Uterus (tissue), 3 donors: ENCODE measurements at regions not wholly inside any gene's neighbourhood (a gene's known extent, or its start where the extent isn't known, plus 50 kb on each side); places are given as distances from the start of the nearest gene placed in this dataset.

Experiments
- DNase-seq, 2 donors: peaks; one replicate each; pipeline ENCODE4 v3.0.0-alpha.2; 2019 to 2020
- H3K27ac ChIP-seq, 2 donors: fragments of 200-600 bp; sonication (generic); 1 replicate in 1 of 2; 2 replicates in 1 of 2; pipeline ENCODE4 v1.5.1; 2016 to 2018
- H3K27me3 ChIP-seq, 2 donors: fragments of 200-600 bp; sonication (generic); one replicate each; pipeline ENCODE4 v1.5.1; 2018 to 2019; ENCODE audit warnings: control low read depth in 1 of 2
- H3K36me3 ChIP-seq, 2 donors: fragments of 200-600 bp; sonication (generic); one replicate each; pipeline ENCODE4 v1.5.1; 2019; ENCODE audit warnings: control low read depth in 1 of 2
- H3K4me1 ChIP-seq, 2 donors: fragments of 200-600 bp; sonication (generic); one replicate each; pipeline ENCODE4 v1.5.1; 2018 to 2019; ENCODE audit warnings: control low read depth in 1 of 2
- H3K4me3 ChIP-seq, 2 donors: fragments of 200-600 bp; sonication (generic); 1 replicate in 1 of 2; 2 replicates in 1 of 2; pipeline ENCODE4 v1.5.1; 2018 to 2019; ENCODE audit warnings: mild to moderate bottlenecking in 1 of 2
- H3K9me3 ChIP-seq, 2 donors: fragments of 200-600 bp; sonication (generic); one replicate each; pipeline ENCODE4 v1.5.1; 2019; ENCODE audit warnings: control low read depth in 1 of 2
- POLR2A ChIP-seq, 2 donors: fragments of 450-650 bp; IDR thresholded peaks; one replicate each; pipeline ENCODE4 v1.6.1; 2016; ENCODE audit warnings: antibody characterized with exemption in 2 of 2, mild to moderate bottlenecking in 1 of 2, moderate library complexity in 1 of 2
- intact Hi-C: fragments of 100-400 bp; cut with DNase I; formaldehyde crosslinking; loops from one replicate; pipeline ENCODE4 v1.15.1; 2023; ENCODE audit warnings: low total_unique reads
- TF ChIP-seq, protein P1 (sequence below), 4 experiments: fragments of 200-600 bp in 2 of 4; fragments of 450-650 bp in 2 of 4; sonication (generic) in 2 of 4; IDR thresholded peaks; one replicate each; pipeline ENCODE4 v1.5.1; 2016 to 2019; ENCODE audit warnings: antibody characterized with exemption in 4 of 4, mild to moderate bottlenecking in 2 of 4, moderate library complexity in 1 of 4
- donor health status: DM: yes; HTN: yes; CAD: no.

DNA sequence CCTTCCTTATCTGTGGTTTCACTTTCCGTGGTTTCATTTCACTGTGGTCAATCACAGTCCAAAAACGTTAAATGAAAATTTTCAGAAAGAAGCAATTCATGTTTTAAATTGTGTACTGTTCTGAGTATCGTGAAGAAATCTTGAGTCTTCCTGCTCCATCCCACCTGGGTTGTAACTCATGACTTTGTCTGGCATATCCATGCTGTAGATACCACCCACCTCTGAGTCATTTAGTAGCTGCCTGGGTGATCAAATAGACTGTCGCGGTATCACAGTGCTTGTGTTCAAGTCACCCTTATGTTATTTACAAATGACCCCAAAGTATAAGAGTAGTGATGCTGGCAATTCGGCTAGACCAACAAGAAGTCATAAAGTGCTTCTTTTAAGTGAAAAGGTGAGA, 521.2 kb downstream of the AACS start:
- DNase-seq = no peak
- Histone ChIP-seq H3K9me3 (no peaks in the 10 kb centered on the region), H3K36me3 (no peaks in the 10 kb centered on the region), H3K4me1 (no peaks in the 10 kb centered on the region), H3K27ac (no peak overlapping the region), H3K27me3 (no peaks in the 10 kb centered on the region), H3K4me3 (no peak overlapping the region)
- intact Hi-C loops = no loop called here
- no peak for TF ChIP-seq POLR2A (IDR thresholded peaks at IDR 0.05)
- TF ChIP-seq, protein P1, sequence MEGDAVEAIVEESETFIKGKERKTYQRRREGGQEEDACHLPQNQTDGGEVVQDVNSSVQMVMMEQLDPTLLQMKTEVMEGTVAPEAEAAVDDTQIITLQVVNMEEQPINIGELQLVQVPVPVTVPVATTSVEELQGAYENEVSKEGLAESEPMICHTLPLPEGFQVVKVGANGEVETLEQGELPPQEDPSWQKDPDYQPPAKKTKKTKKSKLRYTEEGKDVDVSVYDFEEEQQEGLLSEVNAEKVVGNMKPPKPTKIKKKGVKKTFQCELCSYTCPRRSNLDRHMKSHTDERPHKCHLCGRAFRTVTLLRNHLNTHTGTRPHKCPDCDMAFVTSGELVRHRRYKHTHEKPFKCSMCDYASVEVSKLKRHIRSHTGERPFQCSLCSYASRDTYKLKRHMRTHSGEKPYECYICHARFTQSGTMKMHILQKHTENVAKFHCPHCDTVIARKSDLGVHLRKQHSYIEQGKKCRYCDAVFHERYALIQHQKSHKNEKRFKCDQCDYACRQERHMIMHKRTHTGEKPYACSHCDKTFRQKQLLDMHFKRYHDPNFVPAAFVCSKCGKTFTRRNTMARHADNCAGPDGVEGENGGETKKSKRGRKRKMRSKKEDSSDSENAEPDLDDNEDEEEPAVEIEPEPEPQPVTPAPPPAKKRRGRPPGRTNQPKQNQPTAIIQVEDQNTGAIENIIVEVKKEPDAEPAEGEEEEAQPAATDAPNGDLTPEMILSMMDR (IDR thresholded peaks at IDR 0.05) = no peak

DNA sequence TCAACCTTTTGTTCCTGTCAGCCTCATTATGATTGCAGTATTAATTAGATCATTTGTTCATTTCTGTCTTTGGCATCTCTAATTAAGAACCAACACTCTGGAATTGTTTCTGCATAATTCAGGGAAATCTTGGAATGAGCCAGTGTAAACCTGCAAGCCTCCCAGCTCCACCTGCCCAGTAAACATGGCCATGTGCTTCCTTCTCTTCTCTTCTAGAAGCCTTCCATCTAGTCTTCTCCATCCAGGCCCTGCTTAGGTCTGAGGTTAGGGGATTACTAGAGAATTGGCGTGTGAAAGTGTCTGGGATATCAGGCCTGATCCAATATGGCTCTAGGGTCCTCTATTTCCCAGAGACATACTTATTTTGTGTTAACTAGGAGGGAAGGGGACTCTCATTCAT, 528.0 kb downstream of the AACS start:
- TF ChIP-seq, protein P1 (IDR thresholded peaks at IDR 0.05) = no peak
- no peak for TF ChIP-seq POLR2A (IDR thresholded peaks at IDR 0.05)
- no peak overlapping the region for H3K4me3 ChIP-seq
- H3K36me3 ChIP-seq = no peaks in the 10 kb centered on the region
- no peaks in the 10 kb centered on the region for H3K9me3 ChIP-seq
- no peaks in the 10 kb centered on the region for H3K27me3 ChIP-seq
- no peak for DNase-seq
- no peaks in the 10 kb centered on the region for H3K4me1 ChIP-seq
- intact Hi-C loops = no loop called here
- no peak overlapping the region for H3K27ac ChIP-seq

DNA sequence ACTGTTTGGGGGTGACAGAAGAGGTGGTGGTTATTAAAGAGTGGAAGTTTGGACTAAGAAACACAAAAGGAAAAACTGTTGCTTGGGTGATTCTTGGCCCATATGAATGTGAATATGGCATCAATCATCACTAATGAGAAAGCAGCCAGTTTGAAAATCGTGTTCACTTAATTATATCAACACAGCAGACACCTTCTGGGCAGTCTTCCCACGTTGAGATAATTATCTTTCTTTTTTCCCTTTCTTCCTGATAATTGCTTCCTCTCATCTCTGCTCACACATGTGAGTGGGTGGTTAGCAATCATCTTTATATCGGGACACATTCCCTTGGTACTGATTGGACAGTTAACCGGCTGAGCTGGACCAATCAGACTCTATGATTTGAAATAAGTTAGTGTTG, 539.7 kb downstream of the AACS start:
- no peak overlapping the region for H3K4me3 ChIP-seq
- no peaks in the 10 kb centered on the region for H3K9me3 ChIP-seq
- TF ChIP-seq, protein P1 (IDR thresholded peaks at IDR 0.05) = no peak
- no peak for TF ChIP-seq POLR2A (IDR thresholded peaks at IDR 0.05)
- DNase-seq = no peak
- H3K27ac ChIP-seq = no peak overlapping the region
- H3K27me3 ChIP-seq = no peaks in the 10 kb centered on the region
- intact Hi-C loops = no loop called here
- H3K36me3 ChIP-seq = no peaks in the 10 kb centered on the region
- no peaks in the 10 kb centered on the region for H3K4me1 ChIP-seq

DNA sequence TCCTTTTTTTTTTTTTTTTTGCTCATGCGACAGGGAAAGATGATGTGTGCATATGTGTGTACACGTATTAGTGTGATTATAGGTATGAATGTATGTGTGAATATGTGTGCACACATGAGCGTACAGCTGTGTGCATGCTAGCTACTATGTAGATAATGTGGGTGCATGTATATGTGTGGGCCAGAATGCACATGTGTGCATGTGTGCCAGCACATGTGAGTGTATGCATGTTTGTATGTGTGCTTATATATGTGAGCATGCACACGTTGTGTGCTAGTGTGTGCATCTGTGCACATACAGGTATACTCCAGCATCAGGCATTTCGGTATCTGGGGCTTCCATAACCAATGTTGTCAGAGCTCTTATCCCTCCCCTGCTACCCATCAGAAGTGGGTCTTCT, 541.1 kb downstream of the AACS start:
- TF ChIP-seq, protein P1 (IDR thresholded peaks at IDR 0.05) = no peak
- no peak for TF ChIP-seq POLR2A (IDR thresholded peaks at IDR 0.05)
- Histone ChIP-seq H3K4me3 (no peak overlapping the region), H3K27me3 (no peaks in the 10 kb centered on the region), H3K4me1 (no peaks in the 10 kb centered on the region), H3K9me3 (no peaks in the 10 kb centered on the region), H3K27ac (no peak overlapping the region), H3K36me3 (no peaks in the 10 kb centered on the region)
- intact Hi-C loops = no loop called here
- no peak for DNase-seq

DNA sequence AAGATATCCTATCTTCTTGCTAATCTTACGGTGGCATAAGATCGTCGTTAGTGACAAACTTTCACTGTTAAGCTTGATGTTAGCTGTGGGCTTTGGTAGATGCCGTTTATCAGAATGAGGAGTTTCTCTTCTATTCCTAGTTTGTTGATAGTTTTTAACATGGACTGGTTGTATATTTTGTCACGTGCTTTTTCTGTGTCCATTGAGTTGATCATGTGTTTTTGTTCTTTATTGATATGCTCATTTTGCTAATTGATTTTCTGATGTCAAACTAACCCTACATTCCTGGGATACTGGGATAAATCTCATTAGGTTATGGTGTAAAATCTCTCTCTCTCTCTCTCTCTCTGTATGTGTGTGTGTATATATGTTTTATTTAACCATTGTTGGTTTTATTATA, 545.1 kb downstream of the AACS start:
- no peak for DNase-seq
- H3K4me3 ChIP-seq = no peak overlapping the region
- TF ChIP-seq POLR2A (IDR thresholded peaks at IDR 0.05) = no peak
- H3K27me3 ChIP-seq = no peaks in the 10 kb centered on the region
- H3K4me1 ChIP-seq = no peaks in the 10 kb centered on the region
- intact Hi-C loops = no loop called here
- no peaks in the 10 kb centered on the region for H3K36me3 ChIP-seq
- no peaks in the 10 kb centered on the region for H3K9me3 ChIP-seq
- H3K27ac ChIP-seq = no peak overlapping the region

DNA sequence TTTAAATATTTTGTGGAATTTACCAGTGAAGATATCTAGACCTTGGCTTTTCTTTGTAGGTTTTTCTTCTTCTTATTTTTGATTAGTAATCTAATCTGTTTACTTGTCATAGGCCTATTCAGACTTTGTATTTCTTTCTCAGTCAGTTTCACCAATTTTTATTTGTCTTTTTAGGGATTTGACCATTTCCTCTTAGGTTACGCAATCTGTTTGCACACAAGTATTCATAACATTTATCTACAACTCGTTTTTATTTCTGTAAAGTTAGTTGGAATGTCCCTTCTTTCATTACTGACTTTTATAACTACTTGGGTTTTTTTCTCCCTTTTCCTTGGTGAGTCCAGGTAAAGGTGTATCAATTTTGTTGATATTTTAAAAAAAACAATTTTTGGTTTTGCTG, 545.7 kb downstream of the AACS start:
- Histone ChIP-seq H3K27me3 (no peaks in the 10 kb centered on the region), H3K4me3 (no peak overlapping the region), H3K9me3 (no peaks in the 10 kb centered on the region), H3K36me3 (no peaks in the 10 kb centered on the region), H3K4me1 (no peaks in the 10 kb centered on the region), H3K27ac (no peak overlapping the region)
- intact Hi-C loops = no loop called here
- DNase-seq = no peak
- TF ChIP-seq, protein P1 (IDR thresholded peaks at IDR 0.05) = no peak
- TF ChIP-seq POLR2A (IDR thresholded peaks at IDR 0.05) = no peak
